OCI-M1 (cell line): ENCODE measurements at regions not wholly inside any gene's neighbourhood (a gene's known extent, or its start where the extent isn't known, plus 50 kb on each side); places are given as distances from the start of the nearest gene placed in this dataset.
A peak's percentile ranks its signal among the peaks of the same experiment; 100 is the strongest.

ENCODE experiments used
- DNase-seq: peaks from one replicate; lab custom pipeline; 2025; lab: John Stamatoyannopoulos, UW

DNA sequence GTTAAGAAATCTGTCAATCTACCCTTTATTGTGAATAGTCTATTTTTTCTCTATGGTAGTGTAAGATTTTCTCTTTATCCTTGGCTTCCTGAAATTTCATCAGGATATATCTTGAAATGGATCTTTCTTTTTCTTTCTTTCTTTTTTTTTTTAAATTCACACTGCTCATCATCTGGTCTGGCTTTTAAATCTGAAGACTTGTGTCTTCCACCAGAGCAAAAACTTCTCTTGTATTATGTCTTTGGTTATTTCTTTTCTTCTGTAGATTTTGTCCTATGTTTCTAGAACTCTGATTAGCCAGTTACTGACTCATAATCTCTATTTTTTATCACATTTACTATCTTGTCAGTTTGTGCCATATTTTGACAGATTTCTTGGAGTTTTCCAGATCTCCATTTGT lies 133.8 kb upstream of the LMO4 start:
- no peak for DNase-seq

DNA sequence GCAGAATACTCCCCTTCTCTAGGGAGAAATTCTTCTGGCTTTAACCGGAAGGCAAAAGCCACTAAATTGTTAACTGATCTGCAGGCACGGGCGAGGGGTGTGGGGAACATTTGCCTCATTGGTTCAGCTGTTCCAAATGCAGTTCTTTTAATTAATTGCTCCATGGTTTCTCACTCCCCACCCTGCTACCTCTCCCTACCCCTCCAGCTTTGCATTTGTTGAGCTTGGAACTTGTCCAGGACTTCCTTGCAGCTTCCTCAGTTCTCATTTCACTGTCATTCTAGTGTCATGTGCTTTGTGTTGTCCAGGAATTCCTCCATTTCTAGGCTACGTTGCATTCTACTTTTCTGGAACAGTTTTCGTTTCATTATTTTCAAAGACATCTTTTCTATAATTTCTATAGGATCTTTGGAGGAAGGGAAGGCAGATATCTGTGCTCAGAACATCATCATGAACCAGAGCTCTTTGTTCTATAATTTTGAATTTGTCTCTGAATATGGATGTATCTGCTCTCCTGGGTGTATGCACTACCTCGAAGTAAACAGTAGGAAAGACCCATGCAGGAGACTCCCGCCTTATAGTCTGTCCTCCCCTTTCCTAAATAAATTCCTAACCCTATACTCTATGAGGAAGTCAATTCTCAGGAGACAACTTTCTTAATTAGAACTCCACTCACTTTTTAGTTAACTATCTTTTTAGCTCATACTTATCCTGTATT lies 132.4 kb upstream of the LMO4 start:
- DNase-seq, result no peak

DNA sequence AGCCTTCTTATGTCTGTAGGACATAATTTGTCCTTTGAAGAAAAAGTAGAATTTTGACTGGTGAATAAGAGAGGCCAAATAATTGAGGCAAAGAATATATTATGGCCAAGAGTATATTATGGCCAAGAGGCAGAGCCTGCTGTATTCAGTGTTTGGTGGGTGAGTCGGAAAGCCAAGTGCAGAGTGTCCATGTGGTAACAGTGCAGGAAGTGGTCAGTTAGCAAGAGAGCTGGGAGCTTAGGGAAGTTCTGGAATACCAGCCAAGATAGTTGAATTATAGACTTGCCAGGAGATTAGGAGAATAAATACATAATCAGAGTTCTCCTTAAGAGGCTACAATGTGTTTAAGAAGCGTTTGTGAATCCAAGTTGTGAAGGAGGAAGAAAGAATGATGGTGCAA lies 131.5 kb upstream of the LMO4 start:
- no peak for DNase-seq

DNA sequence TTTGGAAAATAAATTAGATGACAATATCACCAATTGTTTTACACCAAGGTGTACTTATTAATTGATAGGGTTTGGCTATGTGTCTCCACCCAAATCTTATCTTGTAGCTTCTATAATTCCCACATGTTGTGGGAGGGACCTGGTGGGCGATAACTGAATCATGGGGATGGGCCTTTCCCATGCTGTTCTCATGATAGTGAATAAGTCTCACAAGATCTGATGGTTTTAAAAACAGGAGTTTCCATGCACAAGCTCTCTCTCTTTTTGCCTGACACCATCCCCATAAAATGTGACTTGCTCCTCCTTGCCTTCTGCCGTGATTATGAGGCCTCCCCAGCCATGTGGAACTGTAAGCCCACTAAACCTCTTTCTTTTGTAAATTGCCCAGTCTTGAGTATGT lies 131.0 kb upstream of the LMO4 start:
- DNase-seq, result no peak

DNA sequence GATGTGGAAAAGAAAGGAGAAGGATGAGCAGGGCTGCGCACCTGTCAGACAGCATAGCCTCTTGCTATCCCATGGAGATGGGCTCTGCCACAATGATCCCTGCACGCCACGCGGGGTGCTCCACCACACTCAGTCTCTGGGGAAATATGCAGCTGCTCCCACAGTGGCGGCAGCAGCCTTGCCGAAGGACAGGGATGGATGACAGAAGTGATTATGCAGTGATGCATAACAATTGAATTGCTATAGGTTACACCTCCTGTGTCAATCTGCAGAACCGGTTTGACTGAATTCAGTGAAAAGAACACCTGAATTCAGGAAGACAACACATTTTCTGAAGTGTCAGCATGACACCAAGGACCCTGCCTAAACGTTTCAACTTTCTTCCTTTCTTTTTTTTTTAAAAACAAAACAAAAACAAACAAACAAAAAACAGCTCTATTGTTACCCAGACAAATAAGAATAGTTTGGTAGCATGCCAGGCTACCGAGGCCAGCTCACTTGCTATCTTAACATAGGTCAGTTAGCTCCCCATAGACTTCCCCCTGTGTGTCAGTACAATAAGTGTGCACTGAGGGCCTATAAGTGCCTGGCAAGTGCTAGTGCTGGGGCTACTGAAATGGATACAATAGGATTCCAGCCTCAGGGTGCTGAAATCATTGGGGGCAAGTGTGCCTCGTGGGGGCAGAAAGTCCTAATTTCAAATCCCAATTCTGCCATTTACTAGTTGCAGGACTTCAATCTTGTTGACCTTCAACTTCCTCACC lies 127.6 kb upstream of the LMO4 start:
- no peak for DNase-seq

DNA sequence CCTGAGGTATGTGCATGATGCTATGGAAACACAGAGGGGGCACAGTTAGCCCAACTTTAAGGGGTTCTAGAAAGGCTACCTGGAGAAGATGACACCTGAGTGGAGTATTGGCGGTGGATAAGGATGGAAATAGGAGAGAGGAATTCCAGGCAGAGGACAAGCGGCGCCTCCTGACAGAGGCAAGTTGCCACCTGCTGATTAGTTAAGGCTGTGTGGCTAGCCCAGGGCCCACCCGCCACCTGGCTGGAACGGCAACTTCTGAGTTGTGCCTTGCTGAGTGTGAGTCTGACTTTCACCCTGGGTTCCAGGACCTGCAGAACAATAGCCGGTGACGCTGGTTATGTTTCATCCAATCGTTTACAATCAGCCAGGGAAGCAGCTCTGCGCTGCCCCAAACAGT lies 126.9 kb upstream of the LMO4 start:
- DNase-seq, result no peak

DNA sequence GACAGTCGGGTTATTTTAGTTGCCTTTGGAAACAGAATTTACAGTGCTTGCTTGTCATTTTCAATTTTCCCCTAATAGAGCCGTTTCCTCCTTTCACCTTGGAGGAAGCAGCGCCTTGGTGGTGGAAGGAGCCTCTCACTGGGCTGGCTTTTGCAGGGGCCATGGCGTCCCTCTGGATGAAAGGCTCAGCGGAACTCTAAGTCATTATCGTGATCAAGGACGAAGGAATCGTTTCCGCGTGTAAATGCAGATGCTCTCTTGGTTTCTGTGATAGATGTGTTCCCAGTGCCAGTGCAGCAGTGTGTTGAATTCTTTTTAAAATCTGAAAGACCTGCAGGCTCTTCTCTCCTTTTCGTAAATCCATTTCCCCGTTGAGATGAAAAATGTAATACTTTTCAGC lies 126.2 kb upstream of the LMO4 start:
- no peak for DNase-seq

DNA sequence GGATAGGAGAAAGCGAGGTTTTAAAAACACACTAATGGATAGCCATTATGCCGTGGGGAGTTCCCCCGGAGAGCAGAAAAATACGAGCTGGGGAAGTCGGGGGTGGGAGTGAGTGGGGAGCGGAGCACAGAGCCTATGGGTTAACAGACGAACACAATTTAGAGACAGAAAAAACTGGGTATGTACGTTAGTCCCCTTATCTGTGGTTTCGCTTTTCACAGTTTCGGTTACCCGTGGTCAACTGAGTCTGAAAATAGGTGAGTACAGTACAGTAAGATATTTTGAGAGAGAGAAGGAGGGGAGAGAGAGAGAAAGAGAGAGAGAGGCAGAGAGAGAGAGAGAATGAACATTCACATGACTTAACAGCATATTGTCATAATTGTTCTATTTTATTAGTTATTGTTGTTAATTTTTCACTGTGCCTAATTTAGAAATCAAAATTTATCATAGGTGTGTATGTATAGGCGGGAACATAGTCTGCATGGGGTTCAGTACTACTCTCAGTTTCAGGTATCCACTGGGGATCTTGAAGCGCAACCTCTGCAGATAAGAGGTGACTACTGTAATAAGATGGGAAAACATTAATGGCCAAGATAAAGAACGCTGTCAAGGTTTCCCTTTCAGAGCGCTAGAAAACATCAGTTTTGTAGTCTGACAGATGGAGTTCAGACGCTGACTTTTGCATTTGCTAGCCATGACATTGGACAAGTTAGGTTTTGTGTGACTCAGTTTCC lies 125.6 kb upstream of the LMO4 start:
- peak; percentile 74 for DNase-seq

DNA sequence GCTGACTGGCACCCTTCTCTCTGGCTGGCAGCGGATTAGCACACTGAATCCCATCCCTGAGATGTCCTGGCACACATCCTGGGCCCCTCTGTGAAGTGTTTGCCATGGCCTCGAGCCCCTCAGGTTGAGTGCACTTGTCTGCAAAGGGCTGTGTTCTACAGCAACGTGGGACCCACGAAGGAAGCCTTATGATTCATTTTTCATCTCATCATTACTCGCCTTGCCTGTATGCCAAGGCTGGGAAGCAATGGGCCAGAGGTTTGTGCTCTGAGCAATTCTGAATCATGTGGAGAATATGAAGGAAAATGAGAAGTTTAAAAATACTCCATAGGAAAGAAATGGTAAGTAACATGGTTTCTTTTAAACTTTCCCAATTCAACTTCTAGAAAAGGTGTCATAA lies 124.8 kb upstream of the LMO4 start:
- no peak for DNase-seq

DNA sequence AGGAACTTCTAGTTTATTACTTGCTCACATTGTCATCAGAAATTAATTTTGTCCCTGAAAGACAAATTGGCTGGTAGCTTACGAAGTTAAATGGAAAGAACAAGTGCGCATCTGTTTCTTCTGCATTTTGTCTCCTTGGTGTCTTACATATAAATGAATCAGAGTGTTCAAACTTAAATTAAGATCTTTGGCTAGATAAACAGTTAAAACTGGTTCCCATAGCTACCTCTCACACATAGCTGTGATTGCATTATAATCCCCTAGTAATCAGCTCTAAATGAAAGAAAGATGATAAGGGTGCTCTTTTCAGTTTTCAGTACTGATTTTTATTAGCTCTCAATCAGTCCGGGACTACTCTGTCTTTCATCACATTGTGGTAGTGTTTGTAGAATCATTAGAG lies 124.2 kb upstream of the LMO4 start:
- no peak for DNase-seq

DNA sequence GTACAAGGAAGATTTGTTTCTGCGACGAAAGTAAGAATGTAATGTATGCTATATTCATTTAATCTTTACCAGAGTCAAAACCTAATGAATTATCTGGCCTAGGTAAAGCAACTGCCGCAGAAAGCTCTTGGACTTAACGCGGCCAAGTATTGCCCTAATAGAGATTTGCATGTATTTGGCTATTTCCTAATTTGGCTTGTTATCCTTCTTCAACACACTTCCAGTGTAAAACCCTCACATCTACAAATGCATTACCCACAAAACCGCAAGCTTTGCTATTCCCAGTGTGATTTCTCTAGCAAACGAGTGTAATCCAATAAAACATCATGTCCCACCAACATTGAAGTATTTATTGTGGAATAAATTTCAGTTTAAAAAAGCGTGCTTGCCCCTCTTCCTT lies 123.8 kb upstream of the LMO4 start:
- peak; percentile 73 for DNase-seq

DNA sequence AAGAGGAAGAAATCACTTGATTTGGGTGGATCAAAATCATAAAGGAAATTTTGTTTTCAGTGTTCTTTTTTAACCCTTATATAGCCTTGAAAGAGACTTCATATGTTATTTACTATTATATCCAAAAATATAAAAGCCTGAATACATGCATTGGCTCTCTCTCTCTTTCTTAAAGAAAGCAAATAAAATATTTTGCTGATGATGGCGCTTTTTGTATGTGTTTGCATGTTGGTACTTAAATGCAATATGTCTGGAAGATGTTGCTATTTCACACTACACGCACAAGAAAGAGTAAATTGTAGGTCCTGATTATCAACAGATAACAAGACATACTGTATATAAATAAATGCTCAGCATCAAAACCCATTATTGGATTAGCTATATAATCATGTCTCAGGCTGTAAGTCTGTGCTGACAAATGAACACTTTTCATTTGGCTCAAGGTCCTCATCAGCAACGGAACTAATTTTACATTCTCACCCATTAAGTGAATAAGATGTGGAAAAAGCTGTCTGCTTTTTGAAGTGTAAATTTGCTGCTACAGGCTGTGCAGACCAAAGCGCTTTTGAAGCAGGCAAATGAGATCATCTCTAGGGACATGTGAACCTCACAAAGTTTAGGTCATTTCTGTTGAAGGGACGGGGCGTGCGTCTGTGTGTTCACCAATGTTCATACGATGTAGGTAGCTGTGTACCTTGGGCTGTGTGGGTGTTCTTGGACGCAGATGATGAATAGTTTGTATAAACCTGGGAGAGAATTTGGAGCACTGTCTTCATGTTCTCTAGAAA lies 122.4 kb upstream of the LMO4 start:
- DNase-seq, result no peak

DNA sequence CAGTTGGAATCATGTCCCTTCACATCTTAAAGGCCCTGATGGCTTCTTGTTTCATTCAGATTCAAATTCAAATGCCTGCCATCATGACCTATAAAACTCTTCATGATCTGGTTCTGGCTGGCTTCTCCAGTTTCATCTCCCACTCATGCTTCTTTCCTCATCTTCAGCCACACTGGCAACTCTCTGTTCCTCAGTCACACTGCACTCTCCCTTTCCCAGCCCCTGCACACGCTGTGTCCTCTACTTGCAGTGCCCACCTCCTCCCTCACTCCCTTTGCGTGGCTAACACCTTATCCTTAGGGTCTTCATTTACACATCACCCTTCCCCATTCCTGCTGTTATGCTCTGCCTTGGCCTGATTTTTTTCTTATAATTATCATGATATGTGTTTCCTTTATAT lies 120.6 kb upstream of the LMO4 start:
- no peak for DNase-seq

DNA sequence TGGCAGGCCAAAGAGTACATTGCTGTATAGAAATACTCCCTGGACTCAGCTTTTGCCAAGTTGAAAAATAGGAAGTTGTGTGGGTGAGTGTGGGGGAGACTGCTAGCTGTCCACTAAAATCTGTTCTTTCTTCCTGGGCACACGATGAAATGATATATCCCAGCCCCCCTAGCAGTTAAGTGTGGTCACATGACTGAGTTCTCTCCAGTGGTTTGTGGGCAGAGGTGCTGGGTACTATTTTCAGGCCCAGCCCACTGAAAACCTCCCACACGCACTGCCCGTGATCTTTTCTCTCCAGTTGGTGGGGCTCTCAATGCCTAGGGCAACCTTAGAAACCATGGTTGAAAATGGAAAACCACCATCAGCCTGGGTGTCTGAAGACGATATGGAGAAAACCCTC lies 119.7 kb upstream of the LMO4 start:
- DNase-seq, result peak; percentile 91

DNA sequence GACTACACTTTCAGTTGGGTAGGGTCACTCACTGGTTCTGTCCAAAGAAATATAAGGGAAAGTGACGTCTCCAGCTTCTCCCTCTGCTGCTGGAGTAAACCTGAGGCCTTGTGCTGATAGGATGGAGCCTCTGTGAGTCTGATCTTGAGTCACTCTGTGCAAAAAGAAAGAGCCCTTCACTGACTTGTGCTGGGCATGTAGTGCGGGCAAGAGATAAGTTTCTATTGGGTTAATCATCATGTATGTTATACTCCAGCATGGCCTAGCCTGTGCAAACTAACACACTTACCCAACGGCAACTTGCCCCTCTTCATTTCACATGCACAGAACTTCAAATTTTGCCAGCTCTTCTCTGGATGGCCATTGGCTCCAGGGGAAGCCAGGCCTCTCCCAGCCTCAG lies 118.5 kb upstream of the LMO4 start:
- DNase-seq, result no peak

DNA sequence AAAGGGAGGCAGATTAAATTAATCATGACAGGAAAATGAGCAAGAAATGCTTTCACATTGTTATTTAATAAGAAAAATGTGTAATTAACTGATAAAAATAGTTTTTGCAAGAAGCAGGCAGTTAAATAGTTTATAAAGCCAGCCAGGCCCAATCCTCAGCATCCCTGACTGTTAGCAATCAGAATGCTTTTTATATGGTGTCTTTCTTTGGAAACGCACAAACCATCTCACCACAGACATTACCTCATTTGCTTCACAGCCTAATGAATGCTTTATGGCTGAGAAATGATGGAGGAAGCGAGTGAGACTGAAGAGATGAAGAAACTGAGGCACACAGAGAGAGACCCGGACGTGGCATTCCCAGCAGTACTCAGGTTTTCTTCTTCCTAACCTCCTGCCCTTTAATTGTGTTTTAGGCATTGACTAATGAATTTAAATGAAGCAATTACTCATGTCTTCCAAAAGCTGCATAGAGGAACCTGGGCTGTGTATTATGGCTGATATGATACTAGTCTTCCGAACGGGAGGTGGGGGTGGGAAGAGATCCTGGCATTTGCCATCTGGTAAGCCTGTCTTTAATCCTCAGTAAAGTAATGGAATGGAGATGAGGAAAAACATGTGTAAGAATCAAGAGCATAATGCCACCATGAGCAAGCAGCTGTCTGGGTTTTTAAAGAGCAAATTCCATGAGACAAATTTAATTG lies 116.1 kb upstream of the LMO4 start:
- DNase-seq, result no peak

DNA sequence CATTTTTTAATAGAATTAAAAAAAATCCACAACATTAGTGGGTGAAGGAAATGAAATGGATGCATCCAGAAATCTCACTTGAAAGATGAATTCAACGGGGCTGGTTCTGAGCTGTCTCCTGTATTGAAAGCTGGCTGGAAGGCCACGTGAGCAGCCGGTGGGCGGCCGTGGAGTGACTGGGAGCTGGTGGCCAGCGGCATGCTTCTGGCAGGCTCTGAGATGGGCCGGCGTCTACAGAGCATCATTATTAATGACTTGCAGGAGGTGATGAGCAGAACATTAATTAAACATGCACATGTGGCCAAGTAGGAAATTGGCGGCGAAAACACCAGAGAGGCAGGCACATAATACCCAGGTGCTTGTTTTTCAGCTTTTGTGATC lies 115.6 kb upstream of the LMO4 start:
- no peak for DNase-seq

DNA sequence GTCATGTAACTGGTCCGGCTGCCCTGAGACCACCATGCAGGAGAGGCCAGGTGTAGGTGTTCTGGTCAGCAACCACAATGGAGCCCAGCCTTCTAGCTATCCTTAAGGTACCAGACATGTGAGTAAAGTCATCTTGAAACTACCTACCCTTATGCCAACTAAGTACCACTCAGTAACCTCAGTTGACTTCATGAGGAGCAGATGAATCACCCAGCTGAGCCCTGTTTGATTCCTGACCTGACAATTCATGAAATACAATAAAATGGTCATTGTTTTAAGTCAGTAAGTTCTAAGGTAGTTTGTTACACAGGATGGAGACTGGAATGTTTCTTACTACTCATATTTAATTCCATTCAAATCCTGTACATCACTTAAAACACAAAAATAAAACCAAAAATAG lies 113.1 kb upstream of the LMO4 start:
- DNase-seq, result no peak

DNA sequence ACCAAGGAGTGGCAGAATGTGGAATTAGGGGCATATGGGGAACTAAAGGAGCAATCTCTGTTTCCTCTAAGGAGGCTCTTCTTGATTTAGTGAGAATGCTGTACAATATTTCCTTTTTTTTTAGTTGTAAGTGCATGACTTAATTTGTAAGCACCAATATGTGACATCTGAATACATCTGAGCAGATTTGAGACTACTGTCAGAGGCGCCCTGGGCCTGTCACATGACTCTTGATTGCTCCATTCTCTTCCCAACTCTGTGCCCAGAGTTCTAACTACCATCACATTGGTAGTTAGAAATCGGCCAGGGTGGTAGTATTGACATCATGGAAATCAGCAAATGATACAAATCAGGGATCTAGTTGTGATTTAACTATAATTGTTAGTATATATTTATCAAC lies 110.1 kb upstream of the LMO4 start:
- DNase-seq, result no peak

DNA sequence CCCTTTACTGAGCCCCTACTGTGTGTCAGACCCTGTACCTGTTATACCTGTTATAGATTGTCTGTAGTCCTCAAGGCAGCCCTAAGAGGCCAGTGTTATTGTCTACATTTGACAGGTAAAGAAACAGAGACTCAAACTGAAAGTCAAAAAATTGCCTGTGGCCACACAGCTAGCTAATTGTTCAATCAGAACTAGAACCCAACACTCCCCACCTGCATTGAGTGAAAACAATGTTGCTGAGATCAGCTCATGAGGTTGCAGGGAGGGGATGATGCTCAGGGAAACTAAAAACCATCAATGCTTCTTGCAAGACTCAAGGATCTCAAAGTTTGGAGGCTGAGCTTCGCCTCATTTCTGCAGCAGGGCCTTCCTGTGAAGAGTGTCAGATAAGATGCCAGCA lies 109.5 kb upstream of the LMO4 start:
- no peak for DNase-seq

DNA sequence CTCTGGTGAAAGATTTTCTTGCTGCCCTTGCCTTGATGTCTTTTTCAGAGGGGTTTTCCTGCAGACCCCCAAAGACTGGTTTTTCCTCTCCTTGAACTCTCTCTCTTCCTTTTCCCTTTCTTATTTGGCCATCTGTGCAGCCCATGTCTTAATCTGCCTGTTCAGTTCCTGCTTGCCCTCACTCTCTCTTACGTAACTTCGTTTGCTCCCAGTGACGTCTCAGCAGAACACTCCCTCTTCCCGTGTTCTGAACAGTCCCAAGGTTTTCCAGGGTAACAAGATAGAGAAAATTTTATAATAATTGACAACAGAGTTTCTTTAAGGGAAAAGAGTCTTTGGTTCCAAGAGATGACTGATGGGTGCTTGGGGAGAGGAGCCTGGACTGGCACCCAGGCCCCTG lies 109.1 kb upstream of the LMO4 start:
- DNase-seq, result no peak

DNA sequence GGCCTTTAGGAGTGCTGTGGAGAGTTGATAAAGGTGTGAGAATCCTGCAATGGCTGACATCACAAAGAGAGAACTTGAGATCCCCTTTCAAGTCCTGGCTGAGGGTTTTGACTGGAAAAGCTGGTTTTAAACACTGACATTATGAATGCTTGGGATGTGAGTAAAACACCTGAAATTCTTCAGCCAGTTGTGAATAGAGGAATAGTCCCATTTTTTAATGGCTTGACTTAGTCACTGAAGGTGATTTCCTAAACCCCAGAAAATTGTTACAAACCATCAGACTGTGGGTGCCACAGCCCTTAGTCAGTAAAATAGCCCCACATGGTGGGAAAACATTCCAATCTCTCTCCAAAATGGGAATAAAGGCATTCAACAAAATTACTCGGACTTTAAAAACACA lies 107.7 kb upstream of the LMO4 start:
- no peak for DNase-seq
